Neural cell (in vitro differentiated cells): ENCODE measurements at regions not wholly inside any gene's neighbourhood (a gene's known extent, or its start where the extent isn't known, plus 50 kb on each side); places are given as distances from the start of the nearest gene placed in this dataset.

Source experiments
- H2AFZ ChIP-seq: fragments of 200-600, 300-800 bp; sonication (generic), shearing (Covaris generic); 2 replicates; pipeline ENCODE4 v1.6.0; 2014; ENCODE audit warnings: low read depth, mild to moderate bottlenecking, antibody characterized with exemption, low read length, moderate library complexity
- H3F3A ChIP-seq: fragments of 200-600 bp; shearing (Covaris generic); 2 replicates; pipeline ENCODE4 v1.6.1; 2016; ENCODE audit warnings: mild to moderate bottlenecking, moderate library complexity, mixed read lengths, antibody characterized with exemption, low read length; ENCODE audit not compliant: insufficient read depth, poor library complexity, severe bottlenecking
- H3K27ac ChIP-seq: fragments of 200-600, 300-800 bp; sonication (generic), shearing (Covaris generic); 2 replicates; pipeline ENCODE4 v1.5.1; 2014; ENCODE audit warnings: mild to moderate bottlenecking, low read length, moderate library complexity
- H3K27me3 ChIP-seq: fragments of 300-800, 200-600 bp; sonication (generic), shearing (Covaris generic); 2 replicates; pipeline ENCODE4 v1.6.0; 2014; ENCODE audit warnings: mild to moderate bottlenecking, low read depth, low read length, moderate library complexity; ENCODE audit not compliant: insufficient read depth
- H3K36me3 ChIP-seq: fragments of 300-800, 200-600 bp; sonication (generic), shearing (Covaris generic); 2 replicates; pipeline ENCODE4 v1.5.1; 2014; ENCODE audit warnings: mild to moderate bottlenecking, antibody characterized with exemption, low read length, moderate library complexity; ENCODE audit not compliant: insufficient read depth
- H3K4me2 ChIP-seq: fragments of 300-800, 200-600 bp; sonication (generic), shearing (Covaris generic); 2 replicates; pipeline ENCODE4 v1.6.0; 2014; ENCODE audit warnings: mild to moderate bottlenecking, low read length
- H3K4me3 ChIP-seq: fragments of 300-800, 200-600 bp; sonication (generic), shearing (Covaris generic); 2 replicates; pipeline ENCODE4 v1.5.1; 2014; ENCODE audit warnings: mild to moderate bottlenecking, low read length, moderate library complexity
- H3K79me2 ChIP-seq: fragments of 200-600 bp; shearing (Covaris generic); replicated peaks from 2 replicates; pipeline ENCODE4 v1.6.0; 2014; ENCODE audit warnings: mild to moderate bottlenecking, low read length, moderate library complexity; ENCODE audit not compliant: insufficient read depth
- H3K9ac ChIP-seq: fragments of 300-800, 200-600 bp; sonication (generic), shearing (Covaris generic); 2 replicates; pipeline ENCODE4 v1.6.1; 2016; ENCODE audit warnings: mild to moderate bottlenecking, low read length, mixed read lengths
- H3K9me2 ChIP-seq: fragments of 200-600 bp; shearing (Covaris generic); 2 replicates; pipeline ENCODE4 v1.6.1; 2016; ENCODE audit warnings: mild to moderate bottlenecking, low read length, mixed read lengths; ENCODE audit not compliant: insufficient read depth
- H3K9me3 ChIP-seq: fragments of 200-600, 300-800 bp; sonication (generic), shearing (Covaris generic); 2 replicates; pipeline ENCODE4 v1.6.1; 2016; ENCODE audit warnings: mild to moderate bottlenecking, mixed run types, low read length, moderate library complexity, mixed read lengths
- H4K20me1 ChIP-seq: fragments of 200-600 bp; shearing (Covaris generic); 2 replicates; pipeline ENCODE4 v1.6.1; 2016; ENCODE audit warnings: mild to moderate bottlenecking, mixed run types; ENCODE audit not compliant: insufficient read depth
- EP300 ChIP-seq: fragments of 450-650 bp; conservative IDR thresholded peaks from 2 replicates; pipeline ENCODE4 v1.6.1; 2014; ENCODE audit warnings: antibody characterized with exemption, mild to moderate bottlenecking, moderate library complexity; ENCODE audit not compliant: poor library complexity, severe bottlenecking
- EZH2 ChIP-seq: fragments of 200-600, 300-800 bp; shearing (Covaris generic), sonication (generic); IDR thresholded peaks from 2 replicates; pipeline ENCODE4 v1.6.1; 2014; ENCODE audit warnings: antibody characterized with exemption, low read length, borderline replicate concordance, mild to moderate bottlenecking; ENCODE audit not compliant: insufficient read depth, poor library complexity, severe bottlenecking
- MXI1 ChIP-seq: fragments of 450-650 bp; conservative IDR thresholded peaks from 2 replicates; pipeline ENCODE4 v1.6.1; 2014; ENCODE audit warnings: antibody characterized with exemption, mild to moderate bottlenecking; ENCODE audit not compliant: poor library complexity, severe bottlenecking
- POLR2AphosphoS5 ChIP-seq: IDR thresholded peaks from 2 replicates; pipeline ENCODE4 v1.6.1; 2012
- RAD21 ChIP-seq: fragments of 450-650 bp; conservative IDR thresholded peaks from 2 replicates; pipeline ENCODE4 v1.6.1; 2014; ENCODE audit warnings: antibody characterized with exemption, mild to moderate bottlenecking, moderate library complexity
- SMC3 ChIP-seq: fragments of 450-650 bp; conservative IDR thresholded peaks from 2 replicates; pipeline ENCODE4 v1.6.1; 2014; ENCODE audit warnings: antibody characterized with exemption, mild to moderate bottlenecking, moderate library complexity; ENCODE audit not compliant: poor library complexity
- TAF1 ChIP-seq: IDR thresholded peaks from 2 replicates; pipeline ENCODE4 v1.6.1; 2012; ENCODE audit warnings: low read depth
- TF ChIP-seq, protein P1 (sequence below): IDR thresholded peaks from 2 replicates; pipeline ENCODE4 v1.6.1; 2012; ENCODE audit warnings: borderline replicate concordance
- TF ChIP-seq, protein P2 (sequence below): fragments of 450-650 bp; IDR thresholded peaks from 2 replicates; pipeline ENCODE4 v1.5.1; 2014; ENCODE audit warnings: antibody characterized with exemption, mild to moderate bottlenecking, moderate library complexity; ENCODE audit not compliant: poor library complexity, severe bottlenecking

DNA sequence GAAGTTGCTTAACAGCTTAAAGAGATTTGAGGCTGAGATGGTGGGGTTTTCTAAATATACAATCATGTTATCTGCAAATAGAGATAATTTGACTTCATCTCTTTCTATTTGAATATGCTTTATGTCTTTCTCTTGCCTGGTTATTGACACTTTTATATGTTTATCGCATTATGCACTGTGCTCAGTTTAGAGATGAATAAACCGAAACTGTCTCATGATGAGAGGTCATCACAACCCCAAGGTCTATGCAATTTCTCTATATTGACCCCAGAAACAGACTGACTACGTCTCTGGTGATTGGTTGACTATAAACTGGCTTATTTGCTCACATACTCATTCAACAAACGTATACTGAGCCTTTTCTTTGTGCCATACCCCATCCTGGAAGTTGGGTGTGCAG lies 117.9 kb upstream of the NRIP1 start:
- no peak for TF ChIP-seq RAD21
- no peak for TF ChIP-seq POLR2AphosphoS5
- no peak for TF ChIP-seq TAF1
- no peak for TF ChIP-seq SMC3
- TF ChIP-seq, protein P1, sequence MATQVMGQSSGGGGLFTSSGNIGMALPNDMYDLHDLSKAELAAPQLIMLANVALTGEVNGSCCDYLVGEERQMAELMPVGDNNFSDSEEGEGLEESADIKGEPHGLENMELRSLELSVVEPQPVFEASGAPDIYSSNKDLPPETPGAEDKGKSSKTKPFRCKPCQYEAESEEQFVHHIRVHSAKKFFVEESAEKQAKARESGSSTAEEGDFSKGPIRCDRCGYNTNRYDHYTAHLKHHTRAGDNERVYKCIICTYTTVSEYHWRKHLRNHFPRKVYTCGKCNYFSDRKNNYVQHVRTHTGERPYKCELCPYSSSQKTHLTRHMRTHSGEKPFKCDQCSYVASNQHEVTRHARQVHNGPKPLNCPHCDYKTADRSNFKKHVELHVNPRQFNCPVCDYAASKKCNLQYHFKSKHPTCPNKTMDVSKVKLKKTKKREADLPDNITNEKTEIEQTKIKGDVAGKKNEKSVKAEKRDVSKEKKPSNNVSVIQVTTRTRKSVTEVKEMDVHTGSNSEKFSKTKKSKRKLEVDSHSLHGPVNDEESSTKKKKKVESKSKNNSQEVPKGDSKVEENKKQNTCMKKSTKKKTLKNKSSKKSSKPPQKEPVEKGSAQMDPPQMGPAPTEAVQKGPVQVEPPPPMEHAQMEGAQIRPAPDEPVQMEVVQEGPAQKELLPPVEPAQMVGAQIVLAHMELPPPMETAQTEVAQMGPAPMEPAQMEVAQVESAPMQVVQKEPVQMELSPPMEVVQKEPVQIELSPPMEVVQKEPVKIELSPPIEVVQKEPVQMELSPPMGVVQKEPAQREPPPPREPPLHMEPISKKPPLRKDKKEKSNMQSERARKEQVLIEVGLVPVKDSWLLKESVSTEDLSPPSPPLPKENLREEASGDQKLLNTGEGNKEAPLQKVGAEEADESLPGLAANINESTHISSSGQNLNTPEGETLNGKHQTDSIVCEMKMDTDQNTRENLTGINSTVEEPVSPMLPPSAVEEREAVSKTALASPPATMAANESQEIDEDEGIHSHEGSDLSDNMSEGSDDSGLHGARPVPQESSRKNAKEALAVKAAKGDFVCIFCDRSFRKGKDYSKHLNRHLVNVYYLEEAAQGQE: no peak
- TF ChIP-seq, protein P2, sequence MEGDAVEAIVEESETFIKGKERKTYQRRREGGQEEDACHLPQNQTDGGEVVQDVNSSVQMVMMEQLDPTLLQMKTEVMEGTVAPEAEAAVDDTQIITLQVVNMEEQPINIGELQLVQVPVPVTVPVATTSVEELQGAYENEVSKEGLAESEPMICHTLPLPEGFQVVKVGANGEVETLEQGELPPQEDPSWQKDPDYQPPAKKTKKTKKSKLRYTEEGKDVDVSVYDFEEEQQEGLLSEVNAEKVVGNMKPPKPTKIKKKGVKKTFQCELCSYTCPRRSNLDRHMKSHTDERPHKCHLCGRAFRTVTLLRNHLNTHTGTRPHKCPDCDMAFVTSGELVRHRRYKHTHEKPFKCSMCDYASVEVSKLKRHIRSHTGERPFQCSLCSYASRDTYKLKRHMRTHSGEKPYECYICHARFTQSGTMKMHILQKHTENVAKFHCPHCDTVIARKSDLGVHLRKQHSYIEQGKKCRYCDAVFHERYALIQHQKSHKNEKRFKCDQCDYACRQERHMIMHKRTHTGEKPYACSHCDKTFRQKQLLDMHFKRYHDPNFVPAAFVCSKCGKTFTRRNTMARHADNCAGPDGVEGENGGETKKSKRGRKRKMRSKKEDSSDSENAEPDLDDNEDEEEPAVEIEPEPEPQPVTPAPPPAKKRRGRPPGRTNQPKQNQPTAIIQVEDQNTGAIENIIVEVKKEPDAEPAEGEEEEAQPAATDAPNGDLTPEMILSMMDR: no peak
- no peak for TF ChIP-seq EZH2
- TF ChIP-seq MXI1: no peak
- no peak for TF ChIP-seq EP300

DNA sequence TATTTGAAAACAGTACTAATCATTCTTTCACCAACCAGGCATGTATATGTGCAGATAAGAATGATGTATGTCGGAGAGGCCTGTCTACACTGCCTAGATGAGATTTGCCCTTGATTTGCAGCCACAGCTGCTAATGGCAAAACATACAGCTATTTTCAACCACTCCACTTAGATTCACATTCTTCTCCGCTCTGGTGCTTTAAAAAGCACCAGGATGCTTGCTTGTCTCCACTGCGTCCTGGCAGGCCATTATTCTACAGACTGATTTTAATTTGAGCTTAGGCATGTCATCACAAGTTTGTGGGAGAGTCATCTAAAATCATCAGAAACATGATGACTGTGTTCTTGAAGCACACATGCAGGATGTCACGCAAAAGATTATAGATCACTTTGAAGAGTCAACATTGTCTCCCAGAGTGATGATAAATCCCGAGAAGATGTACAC lies 119.0 kb upstream of the NRIP1 start:
- Histone ChIP-seq H3K4me2 (no peak overlapping the region), H3K4me3 (no peak overlapping the region), H4K20me1 (no peaks in the 10 kb centered on the region), H3K9me2 (no peaks in the 10 kb centered on the region), H3F3A (no peaks in the 10 kb centered on the region), H3K27ac (no peak overlapping the region), H3K27me3 (no peaks in the 10 kb centered on the region), H3K9me3 (no peaks in the 10 kb centered on the region), H3K79me2 (no peaks in the 10 kb centered on the region), H2AFZ (no peak overlapping the region), H3K36me3 (no peaks in the 10 kb centered on the region), H3K9ac (no peak overlapping the region)
- TF ChIP-seq, protein P1: no peak
- no peak for TF ChIP-seq EP300
- TF ChIP-seq RAD21: no peak
- TF ChIP-seq SMC3: no peak
- no peak for TF ChIP-seq TAF1
- TF ChIP-seq MXI1: no peak
- TF ChIP-seq POLR2AphosphoS5: no peak
- TF ChIP-seq, protein P2: no peak
- TF ChIP-seq EZH2: no peak

More for the DNA sequence above, 117.9 kb upstream of the NRIP1 start:
- no peak overlapping the region for H3K9ac ChIP-seq
- H3K27me3 ChIP-seq: no peaks in the 10 kb centered on the region
- H2AFZ ChIP-seq: no peak overlapping the region
- no peak overlapping the region for H3K4me2 ChIP-seq
- no peaks in the 10 kb centered on the region for H3K9me2 ChIP-seq
- H3F3A ChIP-seq: no peaks in the 10 kb centered on the region
- no peaks in the 10 kb centered on the region for H3K79me2 ChIP-seq
- no peak overlapping the region for H3K4me3 ChIP-seq
- H3K9me3 ChIP-seq: no peaks in the 10 kb centered on the region
- no peaks in the 10 kb centered on the region for H4K20me1 ChIP-seq
- H3K27ac ChIP-seq: no peak overlapping the region
- H3K36me3 ChIP-seq: no peaks in the 10 kb centered on the region
